ENCODE measurements at regions not wholly inside any gene's neighbourhood (a gene's known extent, or its start where the extent isn't known, plus 50 kb on each side); places are given as distances from the start of the nearest gene placed in this dataset.

GRCh38 chr10:120251821-120252442 is 205.1 kb upstream of the PLPP4 start:
- H3K27ac ChIP-seq: no peak overlapping the region

GRCh38 chr10:120253131-120253530 is 203.9 kb upstream of the PLPP4 start:
- WGBS, 5 donors: 71 to 85% (median 78%) methylated on average over 3 of the region's 3 CpGs
- no peak for DNase-seq
- intact Hi-C loops (cut with DNase I; ENCODE audit: low total_unique reads): no loop called here

More at GRCh38 chr10:120251821-120252442, 205.1 kb upstream of the PLPP4 start:
- Histone ChIP-seq H3K4me3 (no peak overlapping the region), H3K4me1 (no peaks in the 10 kb centered on the region), H3K36me3 (no peaks in the 10 kb centered on the region), H3K9me3 (peaks cover 0 to 18% (median 0%) of the 10 kb centered on the region in 8 donors), H3K27me3 (replicated peaks in 1 of 7) (peaks cover 0 to 20% (median 0%) of the 10 kb centered on the region in 7 donors)
- TF ChIP-seq POLR2A (IDR thresholded peaks at IDR 0.05) (no peak), POLR2AphosphoS5 (IDR thresholded peaks at IDR 0.05) (no peak), CTCF (IDR thresholded peaks at IDR 0.05 in 8 of 11, conservative IDR thresholded peaks at IDR 0.05 in 3 of 11) (no peak)
- intact Hi-C loops (cut with DNase I; ENCODE audit: low total_unique reads): no loop called here
- DNase-seq: no peak
- 71 to 86% (median 81%) methylated on average over 8 to 13 of the region's 13 CpGs for WGBS, 5 donors

GRCh38 chr10:120260456-120260855 is 196.6 kb upstream of the PLPP4 start:
- no peak overlapping the region for H3K4me3 ChIP-seq
- peaks cover 0 to 23% (median 0%) of the 10 kb centered on the region in 7 donors for H3K27me3 ChIP-seq (replicated peaks in 1 of 7)
- intact Hi-C loops (cut with DNase I; ENCODE audit: low total_unique reads): no loop called here
- WGBS, 5 donors: 74 to 92% (median 83%) methylated on average over 4 of the region's 4 CpGs
- no peak overlapping the region for H3K27ac ChIP-seq
- TF ChIP-seq POLR2AphosphoS5 (IDR thresholded peaks at IDR 0.05) (no peak), CTCF (IDR thresholded peaks at IDR 0.05 in 8 of 11, conservative IDR thresholded peaks at IDR 0.05 in 3 of 11) (no peak), POLR2A (IDR thresholded peaks at IDR 0.05) (no peak)
- no peaks in the 10 kb centered on the region for H3K4me1 ChIP-seq
- H3K36me3 ChIP-seq: no peaks in the 10 kb centered on the region
- peaks cover 0 to 8% (median 0%) of the 10 kb centered on the region in 8 donors for H3K9me3 ChIP-seq
- DNase-seq: no peak

More at GRCh38 chr10:120253131-120253530, 203.9 kb upstream of the PLPP4 start:
- H3K27ac ChIP-seq: no peak overlapping the region
- H3K36me3 ChIP-seq: no peaks in the 10 kb centered on the region
- no peak overlapping the region for H3K4me3 ChIP-seq
- H3K9me3 ChIP-seq: peaks cover 0 to 19% (median 0%) of the 10 kb centered on the region in 8 donors
- peaks cover 0 to 12% (median 0%) of the 10 kb centered on the region in 7 donors for H3K27me3 ChIP-seq (replicated peaks in 1 of 7)
- no peaks in the 10 kb centered on the region for H3K4me1 ChIP-seq
- no peak for TF ChIP-seq CTCF (IDR thresholded peaks at IDR 0.05 in 8 of 11, conservative IDR thresholded peaks at IDR 0.05 in 3 of 11)
- no peak for TF ChIP-seq POLR2A (IDR thresholded peaks at IDR 0.05)
- TF ChIP-seq POLR2AphosphoS5 (IDR thresholded peaks at IDR 0.05): no peak

GRCh38 chr10:120262857-120263547 is 194.0 kb upstream of the PLPP4 start:
- no peaks in the 10 kb centered on the region for H3K4me1 ChIP-seq
- no peak overlapping the region for H3K27ac ChIP-seq
- WGBS, 5 donors: 65 to 83% (median 78%) methylated on average over 1 of the region's 1 CpG
- intact Hi-C loops (cut with DNase I; ENCODE audit: low total_unique reads): no loop called here
- no peaks in the 10 kb centered on the region for H3K36me3 ChIP-seq
- TF ChIP-seq POLR2AphosphoS5 (IDR thresholded peaks at IDR 0.05) (no peak), CTCF (IDR thresholded peaks at IDR 0.05 in 8 of 11, conservative IDR thresholded peaks at IDR 0.05 in 3 of 11) (no peak), POLR2A (IDR thresholded peaks at IDR 0.05) (no peak)
- DNase-seq: no peak
- no peaks in the 10 kb centered on the region for H3K9me3 ChIP-seq
- H3K27me3 ChIP-seq (replicated peaks in 1 of 7): peaks cover 0 to 23% (median 0%) of the 10 kb centered on the region in 7 donors
- no peak overlapping the region for H3K4me3 ChIP-seq
